Dendritic cell treated with granulocyte-macrophage colony-stimulating factor and Interleukin-4, amounts not matched to agents 40 ng/mL and 50 ng/mL, for 4 days (primary cell): ENCODE measurements at regions not wholly inside any gene's neighbourhood (a gene's known extent, or its start where the extent isn't known, plus 50 kb on each side); places are given as distances from the start of the nearest gene placed in this dataset.
"Not testable (repeated sequence)": the region's sequence is repeated elsewhere in the genome, so short reads cannot be mapped to it uniquely, and the experiment has no call there.

ENCODE experiments used
- H3K27ac Mint-ChIP-seq: one replicate; pipeline ENCODE4 v1.8.0; 2022; ENCODE audit warnings: mild to moderate bottlenecking, mixed read lengths
- H3K27me3 Mint-ChIP-seq: one replicate; pipeline ENCODE4 v1.8.0; 2022; ENCODE audit warnings: mild to moderate bottlenecking, mixed read lengths
- H3K36me3 Mint-ChIP-seq: one replicate; pipeline ENCODE4 v1.8.0; 2022; ENCODE audit warnings: low read depth, mixed read lengths
- H3K4me1 Mint-ChIP-seq: one replicate; pipeline ENCODE4 v1.8.0; 2022; ENCODE audit warnings: low read depth, mixed read lengths
- H3K4me3 Mint-ChIP-seq: one replicate; pipeline ENCODE4 v1.8.0; 2022; ENCODE audit warnings: mild to moderate bottlenecking, moderate library complexity, mixed read lengths
- H3K9me3 Mint-ChIP-seq: one replicate; pipeline ENCODE4 v1.8.0; 2022; ENCODE audit warnings: mixed read lengths
- intact Hi-C: fragments of 100-400 bp; cut with micrococcal nuclease; formaldehyde crosslinking; loops from one replicate; pipeline ENCODE4 v1.15.0; 2022

DNA sequence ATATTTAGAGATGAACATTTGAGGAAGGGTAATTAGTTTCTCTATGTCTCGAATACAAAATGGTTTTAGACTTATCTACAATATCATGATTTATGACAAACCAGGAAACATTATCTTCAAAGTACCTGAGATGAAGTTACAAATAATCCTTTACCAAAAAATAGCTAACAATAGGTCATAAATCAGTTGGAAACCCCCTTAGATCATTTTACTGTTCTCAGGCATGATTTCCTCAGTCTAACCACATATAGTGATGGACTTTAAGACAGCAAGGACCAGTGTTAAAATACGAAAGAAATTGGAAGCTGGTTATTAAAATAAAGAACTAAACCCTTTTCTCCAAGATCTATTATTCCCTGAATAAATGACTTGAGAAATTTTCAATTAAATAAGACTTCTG is 235.4 kb downstream of the RASSF9 start:
- peaks cover 10% of the 10 kb centered on the region for H3K9me3 Mint-ChIP-seq
- intact Hi-C loops: no loop called here

DNA sequence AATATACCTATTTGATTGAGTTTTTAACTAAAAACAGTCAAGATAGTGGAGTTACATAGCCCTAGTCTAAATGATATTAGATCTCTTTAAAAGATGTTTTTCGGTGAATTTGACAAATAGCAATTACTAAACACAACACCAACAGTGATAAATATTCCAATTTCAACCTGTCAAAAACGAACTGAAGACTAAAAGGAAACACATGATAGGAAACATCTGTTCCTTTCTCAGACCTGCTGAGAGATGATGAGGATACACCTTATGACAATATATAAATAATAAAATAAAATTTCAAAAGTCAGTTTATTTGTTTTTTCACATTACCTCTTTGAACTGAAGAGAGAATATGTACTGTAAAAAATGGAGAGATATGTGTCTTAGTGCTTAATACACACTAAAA is 232.7 kb downstream of the RASSF9 start:
- intact Hi-C loops: no loop called here
- H3K27me3 Mint-ChIP-seq: no peaks in the 10 kb centered on the region
- no peak overlapping the region for H3K4me3 Mint-ChIP-seq
- no peak overlapping the region for H3K27ac Mint-ChIP-seq
- no peaks in the 10 kb centered on the region for H3K36me3 Mint-ChIP-seq
- no peaks in the 10 kb centered on the region for H3K9me3 Mint-ChIP-seq
- no peaks in the 10 kb centered on the region for H3K4me1 Mint-ChIP-seq

More for the DNA sequence above, 235.4 kb downstream of the RASSF9 start:
- H3K36me3 Mint-ChIP-seq: no peaks in the 10 kb centered on the region
- H3K27ac Mint-ChIP-seq: no peak overlapping the region
- H3K27me3 Mint-ChIP-seq: no peaks in the 10 kb centered on the region
- no peak overlapping the region for H3K4me3 Mint-ChIP-seq
- no peaks in the 10 kb centered on the region for H3K4me1 Mint-ChIP-seq

GRCh38 chr12:85606455-85606854 is 229.8 kb downstream of the RASSF9 start:
- Mint-ChIP-seq H3K27me3 (no peaks in the 10 kb centered on the region), H3K4me3 (no peak overlapping the region), H3K4me1 (no peaks in the 10 kb centered on the region), H3K9me3 (peaks cover 8% of the 10 kb centered on the region), H3K36me3 (no peaks in the 10 kb centered on the region), H3K27ac (no peak overlapping the region)
- intact Hi-C loops: no loop called here

GRCh38 chr12:85609778-85610177 is 226.4 kb downstream of the RASSF9 start:
- intact Hi-C loops: no loop called here
- Mint-ChIP-seq H3K36me3 (no peaks in the 10 kb centered on the region), H3K9me3 (peaks cover 8% of the 10 kb centered on the region), H3K27me3 (no peaks in the 10 kb centered on the region), H3K27ac (no peak overlapping the region), H3K4me3 (no peak overlapping the region), H3K4me1 (no peaks in the 10 kb centered on the region)

GRCh38 chr12:85610194-85610593 is 226.0 kb downstream of the RASSF9 start:
- no peaks in the 10 kb centered on the region for H3K36me3 Mint-ChIP-seq
- H3K9me3 Mint-ChIP-seq: peaks cover 8% of the 10 kb centered on the region
- intact Hi-C loops: no loop called here
- H3K27ac Mint-ChIP-seq: no peak overlapping the region
- no peaks in the 10 kb centered on the region for H3K27me3 Mint-ChIP-seq
- no peak overlapping the region for H3K4me3 Mint-ChIP-seq
- no peaks in the 10 kb centered on the region for H3K4me1 Mint-ChIP-seq

DNA sequence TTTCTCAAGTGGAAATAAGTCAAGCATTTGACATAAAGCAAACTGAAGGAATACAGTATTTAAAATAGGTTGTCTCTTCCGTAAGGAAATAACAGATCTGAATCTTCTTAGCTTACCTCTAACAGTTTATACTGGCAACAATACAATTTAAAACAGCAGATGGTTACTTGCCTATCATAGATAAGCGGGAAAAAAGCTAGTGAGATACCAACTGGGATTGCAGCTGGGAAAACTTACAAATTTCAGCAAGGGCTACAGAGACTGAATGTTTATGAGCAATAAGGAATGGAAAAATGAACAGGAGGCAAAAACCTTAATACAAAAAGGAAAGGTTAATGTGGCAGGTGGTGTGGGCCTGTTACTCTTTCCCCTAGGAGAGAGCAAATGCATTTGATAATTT is 220.0 kb downstream of the RASSF9 start:
- H3K9me3 Mint-ChIP-seq: peaks cover 3% of the 10 kb centered on the region
- intact Hi-C loops: no loop called here
- H3K36me3 Mint-ChIP-seq: no peaks in the 10 kb centered on the region
- H3K4me3 Mint-ChIP-seq: no peak overlapping the region
- H3K27ac Mint-ChIP-seq: no peak overlapping the region
- no peaks in the 10 kb centered on the region for H3K27me3 Mint-ChIP-seq
- no peaks in the 10 kb centered on the region for H3K4me1 Mint-ChIP-seq

DNA sequence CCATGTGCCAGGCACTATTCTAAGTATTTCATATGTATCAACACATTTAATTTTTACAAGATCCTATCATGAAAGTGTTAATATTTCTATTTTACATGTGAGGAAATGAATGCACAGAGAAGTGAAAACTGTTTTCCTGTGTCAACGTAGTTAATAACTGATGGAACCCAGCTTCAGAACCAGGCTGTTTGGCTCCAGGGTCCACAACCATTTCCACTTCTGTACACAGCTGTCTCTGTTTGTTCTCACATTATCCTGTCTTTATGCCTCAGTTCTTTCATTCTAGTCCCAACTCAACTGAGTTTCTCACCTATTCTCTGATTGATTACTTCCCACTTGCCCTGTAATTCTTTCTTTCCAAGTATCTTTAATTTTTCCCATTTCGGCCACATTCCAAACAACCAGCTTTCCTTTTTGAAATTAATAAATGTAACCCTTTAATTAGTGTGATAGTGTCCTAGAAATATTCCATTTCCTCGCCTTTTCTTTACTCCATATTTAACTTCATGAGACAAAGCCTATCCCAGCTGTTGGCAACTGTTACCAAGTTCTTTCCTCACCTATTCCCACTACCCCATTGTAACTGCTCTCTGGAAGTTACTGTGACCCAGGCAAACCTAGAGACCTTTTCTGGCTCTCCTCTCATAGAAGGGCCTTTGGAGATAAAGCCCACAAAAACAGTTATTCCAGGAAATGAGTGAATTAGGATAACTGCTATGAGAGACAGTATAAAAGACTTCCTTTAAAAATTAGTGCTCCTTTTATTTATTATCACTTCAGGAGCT is 218.7 kb downstream of the RASSF9 start:
- H3K27ac Mint-ChIP-seq: no peak overlapping the region
- H3K36me3 Mint-ChIP-seq: no peaks in the 10 kb centered on the region
- H3K9me3 Mint-ChIP-seq: no peaks in the 10 kb centered on the region
- intact Hi-C loops: no loop called here
- no peaks in the 10 kb centered on the region for H3K4me1 Mint-ChIP-seq
- H3K4me3 Mint-ChIP-seq: no peak overlapping the region
- H3K27me3 Mint-ChIP-seq: no peaks in the 10 kb centered on the region

DNA sequence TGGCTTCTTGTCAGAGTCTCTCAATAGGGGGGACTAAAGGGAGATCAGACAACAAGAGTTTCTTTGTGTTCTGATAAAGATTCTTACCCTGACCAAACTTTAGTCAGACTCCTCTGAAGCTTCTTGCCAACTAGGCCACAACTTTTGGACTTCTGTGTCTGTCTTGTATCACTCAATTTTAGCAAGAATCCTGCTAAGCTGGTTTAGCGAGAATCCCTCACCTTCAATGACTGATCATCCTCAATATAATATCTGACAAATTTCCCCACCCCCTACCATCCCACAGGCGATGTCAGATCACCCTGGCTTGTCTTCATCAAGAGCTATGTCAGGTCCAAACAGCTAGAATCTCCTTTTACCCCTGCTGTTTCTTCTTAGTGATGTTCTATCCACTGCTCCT is 215.2 kb downstream of the RASSF9 start:
- Mint-ChIP-seq H3K36me3 (no peaks in the 10 kb centered on the region), H3K4me3 (no peak overlapping the region), H3K27me3 (no peaks in the 10 kb centered on the region), H3K4me1 (no peaks in the 10 kb centered on the region), H3K27ac (no peak overlapping the region), H3K9me3 (no peaks in the 10 kb centered on the region)
- intact Hi-C loops: no loop called here

GRCh38 chr12:85623763-85624162 is 212.4 kb downstream of the RASSF9 start:
- Mint-ChIP-seq H3K27ac (no peak overlapping the region), H3K4me3 (no peak overlapping the region), H3K9me3 (peaks cover 7% of the 10 kb centered on the region), H3K36me3 (no peaks in the 10 kb centered on the region), H3K4me1 (peaks cover 5% of the 10 kb centered on the region), H3K27me3 (no peaks in the 10 kb centered on the region)
- intact Hi-C loops: no loop called here

DNA sequence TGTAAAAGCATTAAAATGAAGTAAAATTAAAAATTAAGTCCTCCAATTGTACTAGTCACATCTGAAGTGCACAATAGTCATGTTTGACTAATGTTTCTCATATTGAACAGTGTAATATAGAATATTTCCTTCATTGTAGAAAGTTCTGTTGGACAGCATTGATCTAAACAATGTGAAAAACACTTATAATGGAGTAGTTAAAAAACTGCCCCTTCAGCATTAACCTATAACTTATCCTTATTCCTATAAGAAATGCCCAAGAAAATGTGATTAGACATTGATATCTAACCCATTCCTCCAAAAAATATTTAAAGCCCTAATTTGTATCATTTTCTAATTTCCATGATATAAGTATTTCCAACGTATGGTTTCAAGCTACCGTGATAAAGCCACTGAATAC is 210.7 kb downstream of the RASSF9 start:
- intact Hi-C loops: no loop called here
- no peaks in the 10 kb centered on the region for H3K36me3 Mint-ChIP-seq
- H3K27ac Mint-ChIP-seq: no peak overlapping the region
- H3K4me3 Mint-ChIP-seq: no peak overlapping the region
- peaks cover 8% of the 10 kb centered on the region for H3K9me3 Mint-ChIP-seq
- H3K4me1 Mint-ChIP-seq: peaks cover 5% of the 10 kb centered on the region
- no peaks in the 10 kb centered on the region for H3K27me3 Mint-ChIP-seq

DNA sequence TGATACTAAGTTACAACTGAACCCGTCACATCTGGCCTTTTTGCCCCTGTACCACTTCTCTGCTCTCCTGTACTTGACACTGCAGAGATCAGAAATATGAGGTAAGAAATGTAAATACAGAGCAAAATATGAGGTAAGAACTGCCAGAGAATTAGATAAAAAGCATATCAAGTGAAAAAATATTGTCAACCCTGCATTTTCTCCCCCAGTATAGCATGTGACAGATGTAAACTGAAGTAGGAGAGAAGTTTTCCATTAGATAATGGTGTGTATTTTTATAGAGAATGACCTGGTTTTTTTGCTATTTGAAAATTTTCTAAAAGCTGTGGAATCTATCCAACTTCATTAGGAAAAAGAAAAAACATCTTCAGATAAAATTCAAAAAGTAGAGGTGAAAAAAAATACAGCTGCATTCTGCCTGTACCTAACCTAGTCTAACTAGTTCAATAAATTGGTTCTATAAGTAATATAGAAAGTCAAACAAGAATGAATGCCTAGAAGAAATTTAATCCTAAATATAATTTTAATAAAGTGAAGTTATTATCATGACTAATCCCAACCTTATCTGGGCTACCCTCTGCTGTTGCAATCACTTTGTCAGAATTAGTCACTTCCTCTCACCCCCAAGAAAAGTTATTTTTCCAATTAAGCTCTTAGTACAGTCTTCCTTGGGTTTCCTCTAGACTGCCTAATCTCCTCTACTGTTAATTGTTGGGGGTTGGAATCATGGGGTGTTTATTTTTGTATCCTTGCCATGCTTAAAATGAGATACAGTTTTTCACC is 210.0 kb downstream of the RASSF9 start:
- intact Hi-C loops: no loop called here
- no peak overlapping the region for H3K4me3 Mint-ChIP-seq
- no peaks in the 10 kb centered on the region for H3K27me3 Mint-ChIP-seq
- H3K36me3 Mint-ChIP-seq: no peaks in the 10 kb centered on the region
- peaks cover 8% of the 10 kb centered on the region for H3K9me3 Mint-ChIP-seq
- no peak overlapping the region for H3K27ac Mint-ChIP-seq
- peaks cover 5% of the 10 kb centered on the region for H3K4me1 Mint-ChIP-seq

DNA sequence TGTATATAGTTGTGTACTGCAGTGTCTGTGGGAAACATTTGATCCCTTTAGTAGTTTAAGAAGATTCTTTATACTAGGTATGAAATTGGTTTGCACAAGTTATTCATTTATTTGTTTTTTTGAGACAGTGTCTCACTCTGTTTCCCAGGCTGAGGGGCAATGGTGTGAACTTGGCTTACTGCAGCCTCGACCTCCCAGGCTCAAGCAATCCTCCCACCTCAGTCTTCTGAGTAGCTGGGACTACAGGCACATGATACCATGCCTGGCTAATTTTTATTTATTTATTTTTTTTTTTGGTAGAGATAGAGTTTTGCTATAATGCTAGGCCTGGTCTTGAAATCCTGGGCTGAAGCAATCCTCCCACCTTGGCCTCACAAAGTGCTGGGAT is 209.4 kb downstream of the RASSF9 start:
- Mint-ChIP-seq H3K4me1 (peaks cover 7% of the 10 kb centered on the region), H3K27me3 (no peaks in the 10 kb centered on the region), H3K27ac (no peak overlapping the region), H3K9me3 (peaks cover 8% of the 10 kb centered on the region), H3K36me3 (no peaks in the 10 kb centered on the region), H3K4me3 (no peak overlapping the region)
- intact Hi-C loops: no loop called here

GRCh38 chr12:85627584-85627983 is 208.6 kb downstream of the RASSF9 start:
- intact Hi-C loops: no loop called here
- H3K9me3 Mint-ChIP-seq: peaks cover 8% of the 10 kb centered on the region
- no peak overlapping the region for H3K4me3 Mint-ChIP-seq
- H3K27ac Mint-ChIP-seq: no peak overlapping the region
- no peaks in the 10 kb centered on the region for H3K36me3 Mint-ChIP-seq
- H3K4me1 Mint-ChIP-seq: peaks cover 14% of the 10 kb centered on the region
- H3K27me3 Mint-ChIP-seq: no peaks in the 10 kb centered on the region

DNA sequence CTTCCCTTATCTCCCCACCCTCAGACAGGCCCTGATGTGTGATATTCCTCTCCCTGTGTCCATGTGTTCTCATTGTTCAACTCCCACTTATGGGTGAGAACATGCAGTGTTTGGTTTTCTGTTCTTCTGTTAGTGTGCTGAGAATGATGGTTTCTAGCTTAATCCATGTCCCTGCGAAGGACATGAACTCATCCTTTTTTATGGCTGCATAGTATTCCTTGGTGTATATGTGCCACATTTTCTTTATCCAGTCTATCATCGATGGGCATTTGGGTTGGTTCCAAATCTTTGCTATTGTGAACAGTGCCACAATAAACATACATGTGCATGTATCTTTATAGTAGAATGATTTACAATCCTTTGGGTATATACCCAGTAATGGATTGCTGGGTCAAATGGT is 207.6 kb downstream of the RASSF9 start:
- H3K4me3 Mint-ChIP-seq, H3K36me3 Mint-ChIP-seq, H3K27me3 Mint-ChIP-seq, intact Hi-C loops, H3K27ac Mint-ChIP-seq, H3K9me3 Mint-ChIP-seq: not testable (repeated sequence)
- peaks cover 14% of the 10 kb centered on the region for H3K4me1 Mint-ChIP-seq
